A549 (cell line): ENCODE measurements at regions not wholly inside any gene's neighbourhood (a gene's known extent, or its start where the extent isn't known, plus 50 kb on each side); places are given as distances from the start of the nearest gene placed in this dataset.

Experiments used
- PHF8 ChIP-seq: fragments of 200-600 bp; sonication (generic); IDR thresholded peaks from 2 replicates; pipeline ENCODE4 v1.6.1; 2016; ENCODE audit warnings: low read depth, mild to moderate bottlenecking, antibody characterized with exemption, moderate library complexity, borderline replicate concordance
- ZFP36 ChIP-seq: fragments of 450-650 bp; IDR thresholded peaks from 2 replicates; pipeline ENCODE4 v1.6.1; 2014; ENCODE audit warnings: borderline replicate concordance; ENCODE audit not compliant: partially characterized antibody
- TF ChIP-seq, protein P1 (sequence below): IDR thresholded peaks from 2 replicates; pipeline ENCODE4 v1.6.1; 2012; ENCODE audit warnings: low read depth, borderline replicate concordance

DNA sequence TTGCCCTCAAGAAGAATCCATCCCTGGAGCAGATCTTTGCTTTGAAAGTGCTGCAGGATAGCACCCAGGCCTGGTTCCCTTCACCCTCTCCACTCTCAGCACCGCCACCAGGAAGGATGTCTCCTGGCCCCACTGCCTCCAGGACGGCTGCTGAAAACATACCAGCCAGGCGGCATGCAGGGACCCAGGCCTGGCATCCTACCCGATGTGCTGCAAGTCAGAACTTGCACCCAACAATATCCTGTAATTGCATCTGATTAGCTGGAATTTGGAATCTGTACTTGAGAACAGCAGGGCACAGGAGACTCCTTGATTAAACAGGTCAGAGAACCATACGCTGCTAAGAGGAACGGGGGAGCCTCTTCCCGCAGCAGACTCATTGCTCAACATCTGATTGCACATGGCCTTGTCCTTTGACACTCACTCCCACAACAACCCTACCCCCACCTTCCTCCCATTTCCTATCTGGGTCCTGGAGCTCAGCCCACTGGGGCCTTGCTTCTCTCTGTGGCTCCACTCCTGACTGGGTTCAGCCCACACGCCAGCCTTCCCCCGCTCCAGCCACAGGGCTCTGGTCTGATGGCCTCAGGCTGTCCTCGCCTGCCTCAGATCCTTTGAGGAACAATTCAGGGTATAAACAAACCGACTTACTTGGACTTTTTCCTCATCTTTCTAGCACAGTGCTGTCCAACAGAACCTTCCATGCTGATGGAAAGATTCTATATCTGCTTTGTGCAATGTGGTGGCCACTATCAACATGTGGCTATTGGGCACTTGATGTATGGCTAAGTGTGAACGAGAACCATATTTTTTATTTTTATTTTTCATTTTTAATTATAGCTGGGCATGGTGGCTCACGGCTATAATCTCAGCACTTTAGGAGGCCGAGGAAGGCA, 78.0 kb downstream of the FGD2 start:
- TF ChIP-seq ZFP36 (no peak), PHF8 (no peak)
- TF ChIP-seq, protein P1, sequence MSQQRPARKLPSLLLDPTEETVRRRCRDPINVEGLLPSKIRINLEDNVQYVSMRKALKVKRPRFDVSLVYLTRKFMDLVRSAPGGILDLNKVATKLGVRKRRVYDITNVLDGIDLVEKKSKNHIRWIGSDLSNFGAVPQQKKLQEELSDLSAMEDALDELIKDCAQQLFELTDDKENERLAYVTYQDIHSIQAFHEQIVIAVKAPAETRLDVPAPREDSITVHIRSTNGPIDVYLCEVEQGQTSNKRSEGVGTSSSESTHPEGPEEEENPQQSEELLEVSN: no peak
